T-helper 2 cell treated with Interferon-gamma antibody and Interleukin-4, amounts not matched to agents 100 ng/mL and 5 ng/mL, for 36 hours (primary cell): ENCODE measurements at regions not wholly inside any gene's neighbourhood (a gene's known extent, or its start where the extent isn't known, plus 50 kb on each side); places are given as distances from the start of the nearest gene placed in this dataset.

Experiments used
- intact Hi-C: fragments of 100-400 bp; cut with micrococcal nuclease; formaldehyde crosslinking; loops from one replicate; pipeline ENCODE4 v1.15.1; 2023

DNA sequence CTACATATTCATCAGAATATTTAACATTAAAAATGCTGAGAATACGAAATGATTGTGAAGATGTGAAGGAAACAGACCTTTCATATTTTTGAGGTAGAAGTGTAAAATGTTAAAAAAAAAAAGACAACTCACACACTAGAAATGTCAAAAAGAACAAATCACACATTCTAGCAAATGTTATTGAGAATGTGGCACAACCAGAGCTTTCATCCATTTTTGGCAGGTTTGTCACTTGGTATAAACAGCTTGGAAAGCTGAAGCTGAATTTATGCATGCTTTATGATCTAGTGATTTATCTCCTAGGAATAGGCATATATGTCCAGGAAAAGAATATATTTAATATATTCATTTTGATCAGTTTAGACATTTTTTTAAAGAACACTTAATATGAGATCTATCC lies 784.9 kb upstream of the GHITM start:
- intact Hi-C loops = no loop called here

DNA sequence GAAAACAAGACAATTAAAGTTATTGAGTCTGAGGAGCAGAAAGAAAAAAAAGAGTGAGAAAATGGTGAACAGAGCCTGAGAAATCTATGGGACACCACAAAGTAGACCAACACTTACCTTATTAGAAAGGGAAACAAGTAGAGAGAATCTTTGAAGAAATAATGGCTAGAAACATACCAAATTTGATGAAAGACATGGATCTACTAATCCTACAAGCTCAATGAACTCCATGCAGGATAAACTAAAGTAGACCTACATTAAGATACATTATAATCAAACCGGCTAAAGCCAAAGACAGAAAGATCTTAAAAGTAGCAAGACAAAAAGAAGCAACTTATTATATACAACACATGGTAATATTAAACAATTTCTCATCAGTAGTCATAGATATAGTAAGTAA lies 782.3 kb upstream of the GHITM start:
- intact Hi-C loops = no loop called here

DNA sequence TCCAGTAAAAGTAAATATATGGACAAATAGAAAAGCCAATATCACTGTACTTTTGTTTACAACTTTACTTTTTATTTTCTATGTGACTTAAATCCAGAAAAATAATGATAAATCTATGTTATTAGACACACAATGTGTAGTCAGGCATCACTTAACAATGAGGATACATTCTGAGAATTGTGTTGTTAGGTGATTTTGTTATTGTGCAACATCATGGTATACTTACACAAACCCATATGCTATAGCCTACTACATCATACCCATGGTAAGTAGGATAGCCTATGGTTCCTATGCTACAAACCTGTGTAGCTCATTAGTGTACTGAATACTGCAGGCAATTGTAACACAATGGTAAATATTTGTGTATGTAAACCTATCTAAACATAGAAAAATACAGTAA lies 781.7 kb upstream of the GHITM start:
- intact Hi-C loops = no loop called here

DNA sequence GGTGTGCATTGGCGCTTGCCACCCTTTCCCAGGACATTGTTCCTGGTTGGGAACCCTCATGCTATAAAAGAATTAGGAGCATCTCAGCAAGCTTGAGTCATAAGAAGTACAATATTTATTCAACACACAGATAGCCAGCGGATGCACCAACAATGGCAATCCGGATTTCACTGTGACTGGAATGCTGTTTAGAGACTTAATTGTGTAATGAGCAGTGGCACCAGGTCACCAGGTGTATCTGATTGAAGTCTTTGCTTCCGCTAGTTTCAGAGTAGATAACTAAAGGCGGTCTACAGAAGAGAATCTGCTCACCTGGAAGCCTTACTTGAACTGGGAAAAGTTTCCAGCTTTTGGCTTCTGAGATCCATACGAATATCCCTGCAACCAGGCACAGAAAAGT lies 772.3 kb upstream of the GHITM start:
- intact Hi-C loops = no loop called here

DNA sequence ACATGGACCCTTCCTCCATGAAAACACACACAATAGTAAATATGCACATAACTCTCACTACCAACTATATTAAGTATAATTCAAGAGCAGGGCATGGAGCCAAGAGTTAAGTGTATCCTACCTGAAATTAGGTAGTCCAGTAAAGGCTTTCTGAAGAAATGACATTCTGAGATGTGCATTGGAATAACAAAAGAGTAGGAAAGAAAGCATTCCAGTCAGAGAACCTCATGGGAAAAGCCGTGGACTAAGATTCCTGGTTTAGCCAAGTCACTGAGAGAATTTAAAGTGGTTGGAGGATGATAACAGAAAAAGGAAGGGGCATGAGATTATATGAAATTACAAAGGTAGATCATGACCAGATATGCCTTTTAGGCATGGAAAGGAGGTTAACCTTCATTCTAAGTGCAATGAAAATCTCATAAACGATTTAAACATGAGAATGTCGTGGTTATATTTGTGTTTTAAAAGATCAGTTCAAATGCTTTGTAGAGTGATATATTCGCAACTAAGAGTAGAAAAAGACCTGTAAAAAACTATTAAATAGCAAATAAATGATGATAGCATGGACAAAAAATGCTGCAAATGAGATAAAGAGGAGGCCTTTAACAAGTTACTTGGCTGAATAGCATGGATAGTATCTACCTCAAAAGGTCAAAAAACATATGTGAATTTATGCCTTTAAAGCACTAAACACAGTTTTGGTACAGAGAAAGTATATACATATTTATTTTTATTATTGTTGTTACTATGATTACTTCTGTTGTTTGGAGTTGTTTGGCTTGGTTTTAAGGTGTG lies 767.4 kb upstream of the GHITM start:
- intact Hi-C loops = no loop called here

DNA sequence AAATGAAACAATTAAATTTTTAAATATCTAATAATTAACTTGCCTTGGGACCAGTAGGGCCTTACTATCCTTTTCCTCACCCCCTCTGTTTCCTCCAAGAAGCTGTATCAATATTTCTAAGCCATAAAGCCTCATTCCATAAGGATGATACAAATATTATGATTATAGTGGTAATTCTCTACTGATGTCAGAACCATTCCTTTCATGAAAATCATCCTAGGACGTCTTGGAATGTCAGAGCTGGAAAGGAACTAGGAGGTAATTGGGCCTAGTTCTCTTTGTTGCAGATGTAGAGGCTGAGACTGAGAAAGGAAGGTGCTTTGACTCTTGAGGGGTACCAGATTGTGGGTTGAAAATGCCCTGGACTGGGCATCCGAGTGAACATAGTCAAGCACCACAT lies 766.7 kb upstream of the GHITM start:
- intact Hi-C loops = no loop called here

DNA sequence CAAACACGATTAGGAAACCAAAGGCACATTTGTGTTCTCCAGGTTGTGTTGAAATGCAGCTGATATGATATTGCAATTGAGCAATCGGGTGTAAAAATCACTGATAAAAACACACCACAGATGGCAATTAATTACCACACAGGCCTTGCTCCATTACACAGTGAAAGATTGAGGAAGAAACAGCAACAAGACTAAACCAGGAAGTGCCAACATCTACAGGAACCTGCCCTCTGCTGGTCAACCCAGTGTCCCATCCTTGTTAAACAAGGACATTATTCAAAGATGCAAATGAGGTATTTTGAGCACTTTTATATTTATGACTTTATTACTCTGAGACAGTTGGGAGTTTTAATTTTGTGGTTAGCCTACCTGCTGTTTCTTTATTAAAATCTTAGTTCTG lies 765.6 kb upstream of the GHITM start:
- intact Hi-C loops = no loop called here

DNA sequence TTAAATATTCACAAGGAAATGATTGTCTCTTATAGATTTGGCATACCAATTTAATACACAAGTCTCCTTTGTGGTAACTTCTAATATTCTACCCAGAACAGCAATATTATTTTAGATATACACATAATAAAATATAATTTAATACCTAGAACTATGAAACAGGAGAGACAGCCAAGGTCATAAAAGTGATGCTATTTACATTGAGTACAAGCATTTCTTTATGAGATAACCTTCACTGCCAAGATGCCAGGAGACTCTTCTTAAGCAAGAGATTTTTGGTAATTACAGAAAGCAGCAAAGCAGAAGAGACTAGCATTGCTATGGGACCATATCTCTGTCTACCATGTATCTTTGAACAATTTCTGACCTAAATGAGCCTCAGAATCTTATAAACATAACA lies 764.6 kb upstream of the GHITM start:
- intact Hi-C loops = no loop called here

DNA sequence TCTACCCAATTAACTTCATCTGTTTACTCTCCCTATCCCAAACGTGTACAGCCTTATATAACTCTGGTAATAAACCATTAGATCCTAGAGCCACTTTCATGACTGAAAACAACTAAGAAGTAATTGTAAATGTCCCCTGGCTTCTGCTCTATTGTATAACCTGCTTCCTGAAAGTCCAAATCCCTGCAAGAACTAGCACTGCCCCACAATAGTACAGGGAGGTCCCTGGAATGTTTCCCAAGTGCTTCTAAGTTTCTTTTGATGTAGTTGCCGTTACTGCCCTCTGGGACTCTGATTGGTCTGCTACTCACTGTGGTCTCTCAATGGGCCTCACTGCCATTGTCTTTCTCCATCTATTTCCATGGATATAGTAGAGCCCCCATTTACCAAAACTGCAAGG lies 764.0 kb upstream of the GHITM start:
- intact Hi-C loops = no loop called here

DNA sequence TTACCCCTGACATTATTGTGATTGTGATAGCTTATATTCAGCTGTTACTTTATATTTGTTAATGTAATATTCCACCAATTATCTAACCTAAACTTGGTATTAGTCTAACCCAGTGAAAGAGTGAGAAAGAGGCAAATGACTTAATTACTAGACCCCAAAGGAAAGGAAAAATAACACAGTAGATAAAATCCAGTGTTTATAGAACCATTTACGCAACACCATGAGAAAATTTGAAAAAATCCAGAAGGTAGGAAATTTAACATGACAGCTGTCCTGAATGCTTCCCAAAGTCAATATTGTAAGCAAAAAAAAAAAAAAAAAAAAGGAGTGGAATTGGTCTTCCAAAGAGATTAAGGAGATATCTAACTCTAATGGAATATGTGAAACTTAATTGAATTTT lies 741.5 kb upstream of the GHITM start:
- intact Hi-C loops = no loop called here

DNA sequence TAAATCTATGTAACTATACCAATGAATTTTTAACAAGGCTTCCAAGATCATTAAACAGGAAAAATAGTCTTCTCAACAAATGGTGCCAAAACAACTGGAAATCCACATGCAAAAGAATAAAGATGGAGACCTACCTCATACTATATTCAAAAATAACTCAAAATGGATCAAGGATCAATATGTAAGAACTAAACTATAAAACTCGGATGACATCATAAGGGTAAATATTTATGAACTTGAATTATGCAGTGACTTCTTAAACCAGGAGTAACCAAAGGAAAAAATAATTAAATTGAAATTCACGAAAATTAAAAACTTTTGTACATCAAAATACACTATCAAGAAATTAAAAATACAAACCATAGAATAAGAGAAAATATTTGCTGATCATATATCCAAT lies 728.7 kb upstream of the GHITM start:
- intact Hi-C loops = no loop called here

DNA sequence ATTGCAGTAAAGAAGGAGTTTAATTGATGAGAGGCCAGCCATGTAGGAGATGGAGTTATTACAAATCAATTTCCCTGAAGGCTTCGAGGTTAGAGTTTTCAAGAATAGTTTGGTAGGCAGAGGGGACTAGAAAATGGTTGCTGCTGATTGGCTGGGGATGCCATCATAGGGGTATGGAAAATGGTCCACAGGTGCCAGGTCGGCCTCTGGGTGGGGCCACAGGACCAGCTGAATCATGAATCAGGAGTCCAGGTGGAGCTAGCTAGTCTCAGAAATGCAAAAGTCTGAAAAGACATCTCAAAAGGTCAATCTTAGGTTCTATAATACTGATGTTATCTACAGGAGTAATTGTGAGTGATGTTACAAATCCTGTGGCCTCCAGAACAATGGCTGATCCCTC lies 714.0 kb upstream of the GHITM start:
- intact Hi-C loops = no loop called here

DNA sequence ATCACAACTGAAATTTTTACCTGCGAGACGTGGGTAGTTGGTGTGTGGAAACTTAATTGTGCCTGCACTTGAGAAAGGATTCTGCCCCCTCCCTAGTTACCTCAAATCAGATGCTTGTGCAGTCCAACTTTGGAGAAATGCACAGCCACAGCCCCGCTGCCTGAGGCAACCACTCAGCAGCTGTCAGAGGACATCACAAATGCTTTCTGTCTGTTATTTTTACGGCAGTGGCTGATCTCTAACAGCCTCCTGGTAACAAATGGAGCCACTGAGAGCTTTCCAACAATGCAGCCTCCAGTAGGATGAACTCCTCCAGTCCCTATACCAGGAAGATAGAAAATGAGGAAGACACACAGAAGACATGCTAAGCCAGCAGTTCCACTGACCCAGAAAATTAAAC lies 712.2 kb upstream of the GHITM start:
- intact Hi-C loops = no loop called here

DNA sequence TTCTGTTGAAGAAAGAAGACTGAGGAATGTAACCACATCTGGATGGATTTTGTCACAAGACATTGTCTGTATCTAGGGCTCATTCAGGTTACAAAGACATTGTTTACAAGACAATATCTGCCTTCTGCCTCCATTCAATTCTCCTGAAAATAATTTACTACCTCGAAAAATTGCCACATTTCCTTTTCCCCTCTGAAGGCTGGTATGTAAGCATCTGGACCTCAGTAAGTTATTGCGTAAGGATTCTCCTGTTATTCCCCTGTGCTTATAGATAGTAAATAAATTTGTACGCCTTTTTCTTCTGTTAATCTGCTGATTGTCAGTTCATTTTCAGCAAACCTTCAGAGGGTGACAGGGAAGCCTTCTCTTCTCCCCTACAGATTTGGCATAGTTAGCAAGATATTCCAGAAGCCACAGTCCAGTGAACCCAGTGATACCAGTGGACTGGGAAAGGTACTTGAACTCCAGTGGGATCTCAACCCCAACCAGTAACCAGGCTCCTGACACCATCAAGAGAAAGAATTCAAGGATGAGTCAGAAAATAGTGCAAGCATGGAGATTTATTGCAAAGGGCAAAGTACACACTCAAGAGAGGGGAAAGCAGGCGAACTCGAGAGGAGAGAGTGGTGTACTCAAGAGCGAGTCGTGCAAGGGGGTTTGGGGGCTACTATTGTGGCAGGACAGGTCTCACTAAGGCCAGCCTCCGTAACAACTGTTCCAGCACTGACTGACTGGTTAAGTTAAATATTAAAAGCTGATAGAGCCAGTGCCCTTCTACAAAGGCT lies 706.9 kb upstream of the GHITM start:
- intact Hi-C loops = no loop called here

DNA sequence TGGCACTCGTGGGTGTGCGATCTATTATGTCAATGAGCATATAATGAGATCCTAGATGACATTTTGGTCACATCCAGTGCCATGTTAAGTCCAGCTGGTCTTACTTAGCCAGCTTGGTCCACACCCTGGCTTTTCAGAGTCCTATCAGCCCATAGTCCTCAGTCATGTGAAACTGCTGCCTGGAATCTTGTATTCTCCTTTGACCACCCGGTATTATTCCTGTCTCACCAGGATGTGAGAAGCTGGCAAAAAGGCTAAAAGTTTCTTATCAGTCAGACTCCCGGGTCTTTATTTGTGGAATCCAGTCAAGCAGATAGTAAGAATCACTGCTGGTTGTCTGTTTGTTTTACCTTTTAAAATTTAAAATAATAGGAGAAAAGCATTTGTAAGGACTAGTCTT lies 705.6 kb upstream of the GHITM start:
- intact Hi-C loops = no loop called here

DNA sequence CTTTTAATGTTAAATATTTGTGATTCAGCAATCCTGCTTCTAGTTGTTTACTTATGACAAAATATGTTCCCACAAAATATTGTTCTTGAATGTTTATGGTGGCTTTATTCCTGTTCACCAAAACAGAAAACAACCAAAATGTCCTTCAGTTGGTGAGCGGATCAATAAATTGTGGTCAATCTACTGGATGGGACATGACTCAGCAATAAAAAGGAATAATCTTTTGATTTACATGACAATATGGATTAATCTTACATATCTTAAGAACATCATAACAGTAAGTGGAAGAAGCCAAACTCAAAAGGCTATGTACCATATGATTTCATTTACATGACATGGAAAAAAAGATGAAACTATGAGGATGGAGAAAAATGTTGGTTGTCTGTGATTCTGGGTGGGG lies 691.3 kb upstream of the GHITM start:
- intact Hi-C loops = no loop called here

DNA sequence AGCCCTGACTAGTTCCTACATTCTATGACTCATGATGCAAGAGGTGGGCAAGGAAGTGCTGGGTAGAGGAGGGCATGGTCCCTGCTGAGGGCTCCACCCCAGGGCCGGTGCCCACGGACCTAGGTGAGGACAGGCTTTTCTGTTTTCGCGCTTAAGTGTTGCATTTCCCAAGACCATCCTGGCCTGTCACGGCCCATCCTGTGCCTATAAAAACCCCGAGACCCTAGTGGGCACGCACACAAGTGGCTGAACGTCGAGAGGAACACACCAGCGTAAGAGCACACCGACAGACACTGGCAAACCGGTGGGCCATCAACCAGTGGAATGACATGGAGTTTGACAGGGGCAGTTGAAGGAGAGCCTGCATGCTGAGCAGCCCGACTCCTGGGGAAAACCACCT lies 680.7 kb upstream of the GHITM start:
- intact Hi-C loops = no loop called here

DNA sequence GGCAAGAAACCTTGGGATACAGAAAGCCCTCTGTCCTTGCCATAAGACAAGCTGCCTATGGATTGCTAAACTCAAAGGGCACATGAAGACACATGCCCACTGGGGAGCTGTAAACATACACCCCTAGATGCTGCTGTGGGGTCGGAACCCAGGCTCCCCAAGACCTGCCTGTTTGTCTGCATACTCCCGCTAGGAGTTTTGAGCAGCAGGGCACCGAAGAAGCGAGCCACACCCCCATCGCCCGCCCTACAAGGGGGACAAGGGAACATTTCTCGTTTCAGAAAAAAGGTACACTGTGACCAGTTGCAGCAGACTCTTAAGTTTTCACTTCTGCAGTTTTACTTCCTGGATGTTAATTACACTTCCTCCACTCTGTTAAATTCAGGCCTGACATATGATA lies 680.2 kb upstream of the GHITM start:
- intact Hi-C loops = no loop called here

DNA sequence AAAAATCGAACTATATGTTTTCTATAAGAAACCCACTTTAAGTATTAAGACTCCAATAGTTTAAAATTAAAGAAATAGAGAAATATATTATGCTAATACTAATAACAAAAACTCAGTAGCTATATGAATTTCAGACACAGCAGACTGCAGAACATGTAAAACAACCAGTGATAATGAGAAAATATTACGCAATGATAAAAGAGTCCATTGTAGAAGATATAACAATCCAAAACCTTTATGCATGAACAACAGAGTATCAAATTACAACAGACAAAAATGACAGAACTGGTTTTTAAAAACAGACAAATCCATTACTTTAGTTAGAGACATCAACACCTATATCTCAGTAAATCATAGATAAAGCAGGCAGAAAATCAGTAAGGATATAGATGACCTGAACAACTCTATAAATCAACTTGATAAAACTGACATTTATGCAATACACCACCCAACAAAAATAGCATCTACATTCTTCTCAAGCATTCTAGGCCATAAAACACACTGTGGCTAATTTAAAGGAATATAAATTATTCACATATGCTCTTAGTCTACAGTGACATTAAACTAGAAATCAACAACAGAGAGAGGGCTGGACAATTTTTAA lies 669.5 kb upstream of the GHITM start:
- intact Hi-C loops = no loop called here

DNA sequence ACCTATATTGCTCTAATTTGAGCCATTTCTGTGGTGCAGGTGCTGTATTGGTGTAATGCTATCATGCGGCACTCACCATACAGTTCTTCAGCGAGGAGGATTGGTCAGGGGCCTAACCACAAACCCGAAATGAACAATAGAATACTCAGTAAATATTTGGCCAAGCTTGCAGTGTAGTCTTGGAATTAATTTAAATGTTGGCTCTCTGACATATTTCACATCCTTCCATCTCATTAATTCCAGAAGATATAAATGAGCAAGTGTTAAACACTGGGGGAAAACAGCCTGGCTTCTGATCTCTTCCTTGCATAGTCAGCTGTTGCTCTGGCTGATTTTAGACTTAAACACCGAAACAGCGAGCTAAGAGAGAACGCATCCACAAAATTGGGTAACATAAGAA lies 663.1 kb upstream of the GHITM start:
- intact Hi-C loops = no loop called here

DNA sequence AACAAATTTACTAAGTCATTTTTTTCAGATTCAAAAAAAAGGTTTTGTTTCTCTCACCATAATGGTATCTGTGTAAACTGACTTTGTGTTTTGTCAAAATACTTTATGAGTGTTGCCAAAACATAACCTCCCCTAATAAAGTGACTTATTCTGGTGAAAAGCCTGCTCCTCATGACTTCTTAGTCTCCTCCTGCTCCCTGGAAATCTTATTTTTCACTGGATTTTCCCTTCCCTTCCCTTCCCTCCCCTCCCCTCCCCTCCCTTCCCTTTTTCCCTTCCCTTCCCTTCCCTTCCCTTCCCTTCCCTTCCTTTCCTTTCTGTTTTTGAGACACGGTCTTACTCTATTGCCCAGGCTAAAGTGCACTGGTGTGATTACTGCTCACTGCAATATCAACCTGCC lies 650.1 kb upstream of the GHITM start:
- intact Hi-C loops = no loop called here

DNA sequence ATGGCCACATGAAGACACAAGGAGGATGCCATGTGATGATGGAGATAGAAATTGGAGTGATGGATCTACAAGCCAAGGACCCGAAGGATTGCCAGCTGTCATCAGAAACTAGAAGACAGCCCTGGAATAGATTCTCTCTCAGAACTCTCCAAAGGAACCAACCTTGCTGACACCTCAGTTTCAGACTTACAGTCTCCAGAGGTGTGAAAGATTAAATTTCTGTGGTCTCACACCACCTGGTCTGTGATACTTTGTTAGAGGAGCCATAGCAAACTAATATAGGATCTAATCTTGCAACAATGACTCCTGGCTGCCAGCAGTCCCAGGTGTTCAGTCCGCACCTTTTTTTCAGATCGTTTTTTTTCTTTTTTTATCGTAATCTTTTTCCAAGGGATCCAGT lies 647.3 kb upstream of the GHITM start:
- intact Hi-C loops = no loop called here

DNA sequence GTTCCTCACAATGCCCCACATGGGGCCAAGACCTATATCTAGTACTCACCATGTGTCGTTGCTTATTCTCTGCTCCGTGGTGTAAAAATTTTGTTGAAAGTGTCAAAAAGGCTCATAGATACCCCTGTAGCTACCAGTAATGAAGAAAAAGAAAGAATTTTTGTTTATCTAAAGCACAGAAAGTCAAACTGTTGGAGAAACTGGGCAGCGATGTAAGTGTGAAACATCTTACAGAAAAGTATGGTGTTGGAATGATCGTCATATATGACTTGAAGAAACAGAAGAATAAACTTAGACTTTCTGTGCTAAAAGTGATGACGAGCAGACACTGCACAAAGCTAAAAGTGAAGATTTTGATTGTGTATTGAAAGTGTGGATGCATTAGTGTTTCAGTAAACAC lies 626.6 kb upstream of the GHITM start:
- intact Hi-C loops = no loop called here
